ENCODE measurements at regions not wholly inside any gene's neighbourhood (a gene's known extent, or its start where the extent isn't known, plus 50 kb on each side); places are given as distances from the start of the nearest gene placed in this dataset.

GRCh38 chr5:4520559-4520958, 619.6 kb upstream of the ADAMTS16 start (continued):
- TF ChIP-seq ZNF214 (tag by site-specific recombination; IDR thresholded peaks at IDR 0.05; ENCODE audit: borderline replicate concordance) (no peak), ZNF335 (tag by site-specific recombination; conservative IDR thresholded peaks at IDR 0.05) (no peak), KLF8 (tag by site-specific recombination; IDR thresholded peaks at IDR 0.05) (no peak), ZNF10 (tag by site-specific recombination; IDR thresholded peaks at IDR 0.05) (no peak), ZNF549 (tag by site-specific recombination; IDR thresholded peaks at IDR 0.05) (no peak), ZNF140 (tag by site-specific recombination; IDR thresholded peaks at IDR 0.05) (no peak)

- H3K4me3 ChIP-seq (ENCODE audit: low read depth, low read length), result no peak overlapping the region
- no peaks in the 10 kb centered on the region for H3K9me3 ChIP-seq (ENCODE audit: control insufficient read depth, insufficient read depth, low read depth, low read length)
- ChIA-PET CTCF (no interaction called here), POLR2A (no interaction called here)
- TF ChIP-seq ZBTB6 (tag by site-specific recombination; IDR thresholded peaks at IDR 0.05) (no peak), ATF2 (tag by site-specific recombination; IDR thresholded peaks at IDR 0.05; ENCODE audit: low read depth) (no peak), IKZF3 (tag by site-specific recombination; IDR thresholded peaks at IDR 0.05) (no peak), KLF1 (tag by site-specific recombination; IDR thresholded peaks at IDR 0.05) (no peak), ZNF513 (tag by site-specific recombination; IDR thresholded peaks at IDR 0.05) (no peak), ZNF549 (tag by site-specific recombination; IDR thresholded peaks at IDR 0.05) (no peak), ZNF558 (tag by site-specific recombination; IDR thresholded peaks at IDR 0.05) (no peak), ZNF221 (tag by site-specific recombination; IDR thresholded peaks at IDR 0.05; ENCODE audit: borderline replicate concordance) (no peak), HOXA7 (CRISPR knock-in tag; IDR thresholded peaks at IDR 0.05; ENCODE audit: borderline replicate concordance) (no peak), ZNF677 (tag by site-specific recombination; IDR thresholded peaks at IDR 0.05) (no peak)
- H3K4me1 ChIP-seq (ENCODE audit: control insufficient read depth, insufficient read depth, low read length), result no peaks in the 10 kb centered on the region
- no peak overlapping the region for H3K27ac ChIP-seq (ENCODE audit: extremely low read depth, low read depth, low read length)
- no peaks in the 10 kb centered on the region for H3K36me3 ChIP-seq (ENCODE audit: control insufficient read depth in 2 of 2, insufficient read depth in 1 of 2, low read length in 2 of 2)
Observed at GRCh38 chr5:4523038-4523437, 617.1 kb upstream of the ADAMTS16 start.

- POLR2A ChIA-PET, result no interaction called here
- no peak overlapping the region for H3K4me3 ChIP-seq (ENCODE audit: low read depth, low read length)
- no peaks in the 10 kb centered on the region for H3K9me3 ChIP-seq (ENCODE audit: control insufficient read depth, insufficient read depth, low read depth, low read length)
- H3K4me1 ChIP-seq (ENCODE audit: control insufficient read depth, insufficient read depth, low read length), result no peaks in the 10 kb centered on the region
- CTCF ChIA-PET, result no interaction called here
- no peak overlapping the region for H3K27ac ChIP-seq (ENCODE audit: extremely low read depth, low read depth, low read length)
- no peaks in the 10 kb centered on the region for H3K36me3 ChIP-seq (ENCODE audit: control insufficient read depth in 2 of 2, insufficient read depth in 1 of 2, low read length in 2 of 2)
- TF ChIP-seq ZNF664 (tag by site-specific recombination; IDR thresholded peaks at IDR 0.05), result no peak
- no peak for TF ChIP-seq ZXDB (tag by site-specific recombination; IDR thresholded peaks at IDR 0.05)
- no peak for TF ChIP-seq ZNF518A (tag by site-specific recombination; conservative IDR thresholded peaks at IDR 0.05; ENCODE audit: low read depth)
- no peak for TF ChIP-seq WT1 (tag by site-specific recombination; IDR thresholded peaks at IDR 0.05)
- no peak for TF ChIP-seq ZNF629 (tag by site-specific recombination; IDR thresholded peaks at IDR 0.05)
- TF ChIP-seq ZNF843 (tag by site-specific recombination; IDR thresholded peaks at IDR 0.05), result no peak
- TF ChIP-seq ZBTB8A (tag by site-specific recombination; IDR thresholded peaks at IDR 0.05), result no peak
- no peak for TF ChIP-seq SP3 (tag by site-specific recombination; IDR thresholded peaks at IDR 0.05)
Observed at GRCh38 chr5:4531756-4532704, 608.1 kb upstream of the ADAMTS16 start.
